WTC11 (cell line): ENCODE measurements at regions not wholly inside any gene's neighbourhood (a gene's known extent, or its start where the extent isn't known, plus 50 kb on each side); places are given as distances from the start of the nearest gene placed in this dataset.

Experiments
- CREB1 ChIP-seq: sonication (generic); formaldehyde crosslinking; IDR thresholded peaks from 2 replicates; pipeline ENCODE4 v1.8.0; 2023; ENCODE audit warnings: mild to moderate bottlenecking, missing genetic modification reagents
- HMGA2 ChIP-seq: fragments of 250-450 bp; sonication (Bioruptor Pico); IDR thresholded peaks from 2 replicates; pipeline ENCODE4 v1.4.0; 2021; ENCODE audit warnings: mild to moderate bottlenecking, moderate library complexity
- IRF2 ChIP-seq: sonication (generic); formaldehyde crosslinking; IDR thresholded peaks from 2 replicates; pipeline ENCODE4 v1.8.0; 2022; ENCODE audit warnings: low read depth, missing genetic modification reagents, borderline replicate concordance
- RELA ChIP-seq: sonication (generic); formaldehyde crosslinking; IDR thresholded peaks from 2 replicates; pipeline ENCODE4 v1.8.1; 2022; ENCODE audit warnings: missing genetic modification reagents, mild to moderate bottlenecking, borderline replicate concordance
- RORB ChIP-seq: fragments of 250-450 bp; sonication (Bioruptor Pico); IDR thresholded peaks from 2 replicates; pipeline ENCODE4 v1.9.0; 2021; ENCODE audit warnings: mild to moderate bottlenecking
- SMAD4 ChIP-seq: sonication (generic); formaldehyde crosslinking; IDR thresholded peaks from 2 replicates; pipeline ENCODE4 v1.8.0; 2022; ENCODE audit warnings: mild to moderate bottlenecking, missing genetic modification reagents
- ZNF138 ChIP-seq: sonication (generic); formaldehyde crosslinking; conservative IDR thresholded peaks from 2 replicates; pipeline ENCODE4 v1.8.1; 2022; ENCODE audit warnings: mild to moderate bottlenecking, moderate library complexity, missing genetic modification reagents
- ZNF396 ChIP-seq: fragments of 250-450 bp; sonication (Bioruptor Pico); IDR thresholded peaks from 2 replicates; pipeline ENCODE4 v1.8.0; 2021; ENCODE audit warnings: mild to moderate bottlenecking, moderate library complexity, borderline replicate concordance
- TF ChIP-seq, protein P1 (sequence below): fragments of 200-600 bp; IDR thresholded peaks from 2 replicates; pipeline ENCODE4 v1.8.0; 2022; ENCODE audit warnings: antibody characterized with exemption
- TF ChIP-seq, protein P2 (sequence below): sonication (generic); formaldehyde crosslinking; IDR thresholded peaks from 2 replicates; pipeline ENCODE4 v1.8.0; 2022; ENCODE audit warnings: mild to moderate bottlenecking, missing genetic modification reagents
- TF ChIP-seq, protein P3 (sequence below): sonication (generic); formaldehyde crosslinking; IDR thresholded peaks from 2 replicates; pipeline ENCODE4 v1.8.1; 2023; ENCODE audit warnings: mild to moderate bottlenecking, missing genetic modification reagents
- TF ChIP-seq, protein P4 (sequence below): sonication (generic); formaldehyde crosslinking; IDR thresholded peaks from 2 replicates; pipeline ENCODE4 v1.8.0; 2022; ENCODE audit warnings: mild to moderate bottlenecking, missing genetic modification reagents
- TF ChIP-seq, protein P5 (sequence below): fragments of 250-450 bp; sonication (Bioruptor Pico); IDR thresholded peaks from 2 replicates; pipeline ENCODE4 v2.1.2; 2022; ENCODE audit warnings: mild to moderate bottlenecking, moderate library complexity

DNA sequence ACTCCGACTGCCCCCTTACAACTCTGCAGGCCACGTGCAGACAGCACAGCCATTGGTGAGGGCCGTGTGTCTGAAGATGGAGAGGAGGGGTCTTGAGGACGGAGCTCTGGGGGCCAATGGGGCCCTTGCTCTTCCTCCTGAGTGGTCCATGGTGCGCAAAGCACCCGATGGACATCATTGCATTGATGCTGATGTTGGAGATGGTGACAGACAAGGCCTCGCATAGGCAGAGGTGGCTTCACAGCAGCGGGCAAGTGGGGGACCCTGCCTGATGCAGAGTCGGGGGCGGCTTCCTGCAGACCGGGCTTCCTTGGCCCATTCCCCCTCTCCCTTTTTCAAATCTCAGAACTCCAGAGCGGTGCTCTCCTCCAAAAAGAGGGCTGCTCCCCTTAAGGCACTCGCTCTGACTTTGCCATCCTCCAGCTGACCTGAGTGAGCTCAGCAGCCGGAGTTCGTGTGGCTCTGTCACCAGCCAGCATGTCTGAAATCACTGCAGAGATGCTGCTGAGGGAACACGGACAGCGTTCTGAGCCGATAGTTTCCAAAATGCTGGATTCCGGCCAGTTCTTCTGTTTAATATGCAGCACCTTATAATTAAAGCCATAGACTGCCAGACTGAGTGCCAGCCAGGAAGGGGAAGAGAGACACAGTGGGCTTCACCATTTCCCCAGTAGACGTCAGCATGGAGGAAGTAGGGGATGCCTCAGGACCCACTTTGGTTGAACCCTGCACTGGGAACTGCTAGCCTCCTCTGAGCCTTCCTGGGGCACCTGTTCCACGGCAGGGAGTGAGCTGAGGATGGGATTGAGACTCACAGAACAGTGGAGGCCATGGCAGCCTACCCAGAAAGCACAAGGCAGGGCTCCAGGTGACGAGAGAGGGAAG, 278.2 kb downstream of the BRD1 start:
- TF ChIP-seq RORB (CRISPR knock-in tag) = no peak
- TF ChIP-seq, protein P1, sequence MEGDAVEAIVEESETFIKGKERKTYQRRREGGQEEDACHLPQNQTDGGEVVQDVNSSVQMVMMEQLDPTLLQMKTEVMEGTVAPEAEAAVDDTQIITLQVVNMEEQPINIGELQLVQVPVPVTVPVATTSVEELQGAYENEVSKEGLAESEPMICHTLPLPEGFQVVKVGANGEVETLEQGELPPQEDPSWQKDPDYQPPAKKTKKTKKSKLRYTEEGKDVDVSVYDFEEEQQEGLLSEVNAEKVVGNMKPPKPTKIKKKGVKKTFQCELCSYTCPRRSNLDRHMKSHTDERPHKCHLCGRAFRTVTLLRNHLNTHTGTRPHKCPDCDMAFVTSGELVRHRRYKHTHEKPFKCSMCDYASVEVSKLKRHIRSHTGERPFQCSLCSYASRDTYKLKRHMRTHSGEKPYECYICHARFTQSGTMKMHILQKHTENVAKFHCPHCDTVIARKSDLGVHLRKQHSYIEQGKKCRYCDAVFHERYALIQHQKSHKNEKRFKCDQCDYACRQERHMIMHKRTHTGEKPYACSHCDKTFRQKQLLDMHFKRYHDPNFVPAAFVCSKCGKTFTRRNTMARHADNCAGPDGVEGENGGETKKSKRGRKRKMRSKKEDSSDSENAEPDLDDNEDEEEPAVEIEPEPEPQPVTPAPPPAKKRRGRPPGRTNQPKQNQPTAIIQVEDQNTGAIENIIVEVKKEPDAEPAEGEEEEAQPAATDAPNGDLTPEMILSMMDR = no peak
- TF ChIP-seq ZNF138 = no peak
- no peak for TF ChIP-seq ZNF396 (CRISPR knock-in tag)
- no peak for TF ChIP-seq CREB1 (CRISPR knock-in tag)
- no peak for TF ChIP-seq RELA (CRISPR knock-in tag)
- TF ChIP-seq, protein P2, sequence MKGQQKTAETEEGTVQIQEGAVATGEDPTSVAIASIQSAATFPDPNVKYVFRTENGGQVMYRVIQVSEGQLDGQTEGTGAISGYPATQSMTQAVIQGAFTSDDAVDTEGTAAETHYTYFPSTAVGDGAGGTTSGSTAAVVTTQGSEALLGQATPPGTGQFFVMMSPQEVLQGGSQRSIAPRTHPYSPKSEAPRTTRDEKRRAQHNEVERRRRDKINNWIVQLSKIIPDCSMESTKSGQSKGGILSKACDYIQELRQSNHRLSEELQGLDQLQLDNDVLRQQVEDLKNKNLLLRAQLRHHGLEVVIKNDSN (CRISPR knock-in tag) = no peak
- TF ChIP-seq, protein P3, sequence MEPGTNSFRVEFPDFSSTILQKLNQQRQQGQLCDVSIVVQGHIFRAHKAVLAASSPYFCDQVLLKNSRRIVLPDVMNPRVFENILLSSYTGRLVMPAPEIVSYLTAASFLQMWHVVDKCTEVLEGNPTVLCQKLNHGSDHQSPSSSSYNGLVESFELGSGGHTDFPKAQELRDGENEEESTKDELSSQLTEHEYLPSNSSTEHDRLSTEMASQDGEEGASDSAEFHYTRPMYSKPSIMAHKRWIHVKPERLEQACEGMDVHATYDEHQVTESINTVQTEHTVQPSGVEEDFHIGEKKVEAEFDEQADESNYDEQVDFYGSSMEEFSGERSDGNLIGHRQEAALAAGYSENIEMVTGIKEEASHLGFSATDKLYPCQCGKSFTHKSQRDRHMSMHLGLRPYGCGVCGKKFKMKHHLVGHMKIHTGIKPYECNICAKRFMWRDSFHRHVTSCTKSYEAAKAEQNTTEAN (CRISPR knock-in tag) = no peak
- TF ChIP-seq HMGA2 = no peak
- TF ChIP-seq SMAD4 = no peak
- no peak for TF ChIP-seq IRF2
- TF ChIP-seq, protein P4, sequence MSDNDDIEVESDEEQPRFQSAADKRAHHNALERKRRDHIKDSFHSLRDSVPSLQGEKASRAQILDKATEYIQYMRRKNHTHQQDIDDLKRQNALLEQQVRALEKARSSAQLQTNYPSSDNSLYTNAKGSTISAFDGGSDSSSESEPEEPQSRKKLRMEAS (CRISPR knock-in tag) = no peak
- TF ChIP-seq, protein P5, sequence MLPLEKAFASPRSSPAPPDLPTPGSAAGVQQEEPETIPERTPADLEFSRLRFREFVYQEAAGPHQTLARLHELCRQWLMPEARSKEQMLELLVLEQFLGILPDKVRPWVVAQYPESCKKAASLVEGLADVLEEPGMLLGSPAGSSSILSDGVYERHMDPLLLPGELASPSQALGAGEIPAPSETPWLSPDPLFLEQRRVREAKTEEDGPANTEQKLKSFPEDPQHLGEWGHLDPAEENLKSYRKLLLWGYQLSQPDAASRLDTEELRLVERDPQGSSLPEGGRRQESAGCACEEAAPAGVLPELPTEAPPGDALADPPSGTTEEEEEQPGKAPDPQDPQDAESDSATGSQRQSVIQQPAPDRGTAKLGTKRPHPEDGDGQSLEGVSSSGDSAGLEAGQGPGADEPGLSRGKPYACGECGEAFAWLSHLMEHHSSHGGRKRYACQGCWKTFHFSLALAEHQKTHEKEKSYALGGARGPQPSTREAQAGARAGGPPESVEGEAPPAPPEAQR (CRISPR knock-in tag) = no peak
